Thymus (tissue), 11 donors: ENCODE measurements at regions not wholly inside any gene's neighbourhood (a gene's known extent, or its start where the extent isn't known, plus 50 kb on each side); places are given as distances from the start of the nearest gene placed in this dataset.

Experiments used
- DNase-seq, 9 donors: peaks; one replicate each; pipeline ENCODE4 v3.0.0-alpha.2; 2013; ENCODE audit warnings: low spot score in 9 of 9, low read depth in 6 of 9, missing footprints in 1 of 9
- H3K27ac ChIP-seq, 2 donors: one replicate each; pipeline ENCODE4 v1.5.1; 2013; ENCODE audit warnings: control low read depth in 1 of 2, low read depth in 1 of 2, low read length in 1 of 2, mild to moderate bottlenecking in 1 of 2, moderate library complexity in 1 of 2
- H3K27me3 ChIP-seq, 2 donors: one replicate each; pipeline ENCODE4 v1.5.1; 2013; ENCODE audit warnings: low read length in 1 of 2; ENCODE audit not compliant: control insufficient read depth in 2 of 2, insufficient read depth in 1 of 2
- H3K36me3 ChIP-seq, 2 donors: one replicate each; pipeline ENCODE4 v1.5.1; 2013; ENCODE audit warnings: low read length in 1 of 2, mild to moderate bottlenecking in 1 of 2, moderate library complexity in 1 of 2; ENCODE audit not compliant: control insufficient read depth in 2 of 2, insufficient read depth in 2 of 2
- H3K4me1 ChIP-seq, 2 donors: one replicate each; pipeline ENCODE4 v1.5.1; 2013; ENCODE audit warnings: low read length in 2 of 2; ENCODE audit not compliant: control insufficient read depth in 2 of 2, insufficient read depth in 2 of 2
- H3K4me3 ChIP-seq, 2 donors: one replicate each; pipeline ENCODE4 v1.5.1; 2013; ENCODE audit warnings: low read length in 2 of 2, control low read depth in 1 of 2, mild to moderate bottlenecking in 1 of 2
- H3K9me3 ChIP-seq, 2 donors: one replicate each; pipeline ENCODE4 v1.5.1; 2013; ENCODE audit warnings: low read length in 1 of 2, mild to moderate bottlenecking in 1 of 2; ENCODE audit not compliant: control insufficient read depth in 2 of 2, insufficient read depth in 1 of 2
- WGBS: extraction: QIAGEN DNeasy Blood & Tissue Kit; methylation state at CpG from one replicate; pipeline ENCODE4 v1.1.7; 2013; 5-methylcytosine and 5-hydroxymethylcytosine counted together
- donor health status: healthy.

- 82% methylated on average over 4 of the region's 4 CpGs for WGBS
Measured at GRCh38 chr11:19551457-19551856, 161.2 kb upstream of the NAV2 start.

GRCh38 chr11:19547044-19547443 lies 165.6 kb upstream of the NAV2 start:
- DNase-seq, result no peak
- Histone ChIP-seq H3K4me3 (no peak overlapping the region), H3K27me3 (peaks cover 0 to 3% of the 10 kb centered on the region in 2 donors), H3K9me3 (no peaks in the 10 kb centered on the region), H3K36me3 (no peaks in the 10 kb centered on the region), H3K27ac (no peak overlapping the region), H3K4me1 (no peaks in the 10 kb centered on the region)
- WGBS, result 90% methylated on average over 3 of the region's 3 CpGs

More at GRCh38 chr11:19551457-19551856, 161.2 kb upstream of the NAV2 start:
- Histone ChIP-seq H3K27me3 (peaks cover 0 to 2% of the 10 kb centered on the region in 2 donors), H3K36me3 (no peaks in the 10 kb centered on the region), H3K27ac (no peak overlapping the region), H3K9me3 (no peaks in the 10 kb centered on the region), H3K4me3 (no peak overlapping the region), H3K4me1 (no peaks in the 10 kb centered on the region)
- DNase-seq, result no peak

GRCh38 chr11:19546325-19546724 lies 166.3 kb upstream of the NAV2 start:
- no peak overlapping the region for H3K4me3 ChIP-seq
- DNase-seq, result no peak
- 93% methylated on average over 5 of the region's 5 CpGs for WGBS
- H3K4me1 ChIP-seq, result no peaks in the 10 kb centered on the region
- peaks cover 0 to 3% of the 10 kb centered on the region in 2 donors for H3K27me3 ChIP-seq
- H3K36me3 ChIP-seq, result no peaks in the 10 kb centered on the region
- H3K27ac ChIP-seq, result no peak overlapping the region
- no peaks in the 10 kb centered on the region for H3K9me3 ChIP-seq

- no peak overlapping the region for H3K27ac ChIP-seq
- no peaks in the 10 kb centered on the region for H3K9me3 ChIP-seq
- H3K36me3 ChIP-seq, result no peaks in the 10 kb centered on the region
- WGBS, result 93% methylated on average over 3 of the region's 3 CpGs
- peaks cover 0 to 3% of the 10 kb centered on the region in 2 donors for H3K27me3 ChIP-seq
- no peak overlapping the region for H3K4me3 ChIP-seq
- no peaks in the 10 kb centered on the region for H3K4me1 ChIP-seq
- no peak for DNase-seq
Measured at GRCh38 chr11:19541521-19542049, 171.1 kb upstream of the NAV2 start.

GRCh38 chr11:19539861-19540260 lies 172.8 kb upstream of the NAV2 start:
- no peak overlapping the region for H3K27ac ChIP-seq
- no peak for DNase-seq
- H3K4me3 ChIP-seq, result no peak overlapping the region
- WGBS, result 84% methylated on average over 6 of the region's 6 CpGs
- no peaks in the 10 kb centered on the region for H3K4me1 ChIP-seq
- no peaks in the 10 kb centered on the region for H3K27me3 ChIP-seq
- no peaks in the 10 kb centered on the region for H3K9me3 ChIP-seq
- H3K36me3 ChIP-seq, result no peaks in the 10 kb centered on the region

- Histone ChIP-seq H3K4me1 (no peaks in the 10 kb centered on the region), H3K9me3 (no peaks in the 10 kb centered on the region), H3K27ac (no peak overlapping the region), H3K36me3 (no peaks in the 10 kb centered on the region), H3K4me3 (no peak overlapping the region), H3K27me3 (no peaks in the 10 kb centered on the region)
- WGBS, result 96% methylated on average over 3 of the region's 3 CpGs
- DNase-seq, result no peak
Measured at GRCh38 chr11:19537803-19538453, 174.7 kb upstream of the NAV2 start.

GRCh38 chr11:19536131-19536530 lies 176.5 kb upstream of the NAV2 start:
- 88% methylated on average over 4 of the region's 4 CpGs for WGBS
- no peak overlapping the region for H3K27ac ChIP-seq
- H3K4me1 ChIP-seq, result no peaks in the 10 kb centered on the region
- H3K27me3 ChIP-seq, result no peaks in the 10 kb centered on the region
- no peaks in the 10 kb centered on the region for H3K9me3 ChIP-seq
- no peak overlapping the region for H3K4me3 ChIP-seq
- H3K36me3 ChIP-seq, result no peaks in the 10 kb centered on the region
- no peak for DNase-seq

GRCh38 chr11:19530505-19530904 lies 182.1 kb upstream of the NAV2 start:
- H3K4me3 ChIP-seq, result no peak overlapping the region
- no peak for DNase-seq
- H3K27me3 ChIP-seq, result no peaks in the 10 kb centered on the region
- H3K4me1 ChIP-seq, result no peaks in the 10 kb centered on the region
- H3K9me3 ChIP-seq, result no peaks in the 10 kb centered on the region
- no peak overlapping the region for H3K27ac ChIP-seq
- no peaks in the 10 kb centered on the region for H3K36me3 ChIP-seq
- WGBS, result 88% methylated on average over 7 of the region's 7 CpGs

GRCh38 chr11:19526119-19526518 lies 186.5 kb upstream of the NAV2 start:
- no peaks in the 10 kb centered on the region for H3K4me1 ChIP-seq
- H3K9me3 ChIP-seq, result no peaks in the 10 kb centered on the region
- H3K27ac ChIP-seq, result no peak overlapping the region
- no peak overlapping the region for H3K4me3 ChIP-seq
- no peaks in the 10 kb centered on the region for H3K36me3 ChIP-seq
- no peak for DNase-seq
- WGBS, result 92% methylated on average over 2 of the region's 2 CpGs
- no peaks in the 10 kb centered on the region for H3K27me3 ChIP-seq
